NB4 (cell line): ENCODE measurements at regions not wholly inside any gene's neighbourhood (a gene's known extent, or its start where the extent isn't known, plus 50 kb on each side); places are given as distances from the start of the nearest gene placed in this dataset.

Source experiments
- MYC ChIP-seq: IDR thresholded peaks from 2 replicates; pipeline ENCODE4 v1.6.1; 2011; ENCODE audit warnings: low read depth, low read length
- POLR2A ChIP-seq: IDR thresholded peaks from 2 replicates; pipeline ENCODE4 v1.6.1; 2011; ENCODE audit warnings: mild to moderate bottlenecking; ENCODE audit not compliant: insufficient read length; ENCODE audit errors: extremely low read depth
- TF ChIP-seq, protein P1 (sequence below): IDR thresholded peaks from one replicate; pipeline ENCODE4 v1.5.1; 2012; ENCODE audit warnings: low read depth, low read length
- TF ChIP-seq, protein P2 (sequence below): IDR thresholded peaks from 2 replicates; pipeline ENCODE4 v1.6.1; 2011; ENCODE audit warnings: low read depth, low read length

- TF ChIP-seq POLR2A: no peak
- TF ChIP-seq, protein P1, sequence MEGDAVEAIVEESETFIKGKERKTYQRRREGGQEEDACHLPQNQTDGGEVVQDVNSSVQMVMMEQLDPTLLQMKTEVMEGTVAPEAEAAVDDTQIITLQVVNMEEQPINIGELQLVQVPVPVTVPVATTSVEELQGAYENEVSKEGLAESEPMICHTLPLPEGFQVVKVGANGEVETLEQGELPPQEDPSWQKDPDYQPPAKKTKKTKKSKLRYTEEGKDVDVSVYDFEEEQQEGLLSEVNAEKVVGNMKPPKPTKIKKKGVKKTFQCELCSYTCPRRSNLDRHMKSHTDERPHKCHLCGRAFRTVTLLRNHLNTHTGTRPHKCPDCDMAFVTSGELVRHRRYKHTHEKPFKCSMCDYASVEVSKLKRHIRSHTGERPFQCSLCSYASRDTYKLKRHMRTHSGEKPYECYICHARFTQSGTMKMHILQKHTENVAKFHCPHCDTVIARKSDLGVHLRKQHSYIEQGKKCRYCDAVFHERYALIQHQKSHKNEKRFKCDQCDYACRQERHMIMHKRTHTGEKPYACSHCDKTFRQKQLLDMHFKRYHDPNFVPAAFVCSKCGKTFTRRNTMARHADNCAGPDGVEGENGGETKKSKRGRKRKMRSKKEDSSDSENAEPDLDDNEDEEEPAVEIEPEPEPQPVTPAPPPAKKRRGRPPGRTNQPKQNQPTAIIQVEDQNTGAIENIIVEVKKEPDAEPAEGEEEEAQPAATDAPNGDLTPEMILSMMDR: no peak
- TF ChIP-seq, protein P2, sequence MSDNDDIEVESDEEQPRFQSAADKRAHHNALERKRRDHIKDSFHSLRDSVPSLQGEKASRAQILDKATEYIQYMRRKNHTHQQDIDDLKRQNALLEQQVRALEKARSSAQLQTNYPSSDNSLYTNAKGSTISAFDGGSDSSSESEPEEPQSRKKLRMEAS: no peak
- TF ChIP-seq MYC: no peak
Observed at GRCh38 chr7:52635021-52635420, 400.4 kb upstream of the POM121L12 start.
